A549 (cell line): ENCODE measurements at regions not wholly inside any gene's neighbourhood (a gene's known extent, or its start where the extent isn't known, plus 50 kb on each side); places are given as distances from the start of the nearest gene placed in this dataset.

Source experiments
- ATAC-seq, 2 experiments: fragments of 200-7000 bp in 1 of 2; fragments of >200 bp in 1 of 2; cut with Nextera tagmentation in 1 of 2; cut with Tn5 transposase in 1 of 2; 3 replicates each; pipeline versions ENCODE4 v1.8.0 to v1.9.1; 2018 to 2020; ENCODE audit warnings: mild to moderate bottlenecking in 1 of 2, moderate library complexity in 1 of 2
- CTCF ChIA-PET: fragments of 300-600 bp; sonication (Branson Sonifier 250); formaldehyde crosslinking; extraction: SDS; loops from one replicate; lab custom pipeline; 2021; ENCODE audit warnings: antibody characterized with exemption, inconsistent platforms; lab: Yijun Ruan, JAX
- POLR2A ChIA-PET: fragments of 350-600 bp; formaldehyde crosslinking; extraction: SDS; loops from one replicate; lab custom pipeline; 2021; ENCODE audit warnings: antibody characterized with exemption, inconsistent platforms; lab: Yijun Ruan, JAX
- DNase-seq, 2 experiments: peaks; one replicate each; pipeline versions ENCODE4 v3.0.0 to v3.0.0-alpha.2; 2011 to 2016; ENCODE audit warnings: low read depth in 1 of 2, low spot score in 1 of 2
- FAIRE-seq: peaks from 2 replicates; lab custom pipeline; 2011; peaks lifted over from hg19 to GRCh38; lab: Jason Lieb, UNC
- H3K27ac ChIP-seq, 2 experiments: fragments of >200 bp; sonication (Bioruptor Twin); formaldehyde crosslinking; 3 replicates each; pipeline ENCODE4 v1.5.1; 2016 to 2017
- H3K4me1 ChIP-seq: fragments of >200 bp; sonication (Bioruptor Twin); formaldehyde crosslinking; 3 replicates; pipeline ENCODE4 v1.6.1; 2016
- H3K4me2 ChIP-seq: fragments of >200 bp; sonication (Bioruptor Twin); formaldehyde crosslinking; 3 replicates; pipeline ENCODE4 v1.6.1; 2016
- H3K4me3 ChIP-seq: fragments of >200 bp; sonication (Bioruptor Twin); formaldehyde crosslinking; 3 replicates; pipeline ENCODE4 v1.5.1; 2016
- H3K9me3 ChIP-seq: fragments of >200 bp; sonication (Bioruptor Twin); formaldehyde crosslinking; 3 replicates; pipeline ENCODE4 v1.6.1; 2016
- CBX2 ChIP-seq: fragments of 200-600 bp; sonication (generic); IDR thresholded peaks from 2 replicates; pipeline ENCODE4 v1.6.1; 2016; ENCODE audit warnings: low read depth, mild to moderate bottlenecking, borderline replicate concordance
- CBX8 ChIP-seq: fragments of 200-600 bp; sonication (generic); IDR thresholded peaks from 2 replicates; pipeline ENCODE4 v1.6.1; 2016
- CHD4 ChIP-seq: fragments of 200-600 bp; sonication (generic); IDR thresholded peaks from 2 replicates; pipeline ENCODE4 v1.6.1; 2016; ENCODE audit warnings: antibody characterized with exemption, mild to moderate bottlenecking, borderline replicate concordance
- EHF ChIP-seq: fragments of 250-450 bp; sonication (Bioruptor Pico); IDR thresholded peaks from 2 replicates; pipeline ENCODE4 v1.5.0; 2020; ENCODE audit warnings: mild to moderate bottlenecking
- EHMT2 ChIP-seq: fragments of 200-600 bp; sonication (generic); IDR thresholded peaks from 2 replicates; pipeline ENCODE4 v1.6.1; 2016; ENCODE audit warnings: antibody characterized with exemption, low read depth, mild to moderate bottlenecking, moderate library complexity
- EP300 ChIP-seq, 2 experiments: fragments of >200 bp; sonication (Bioruptor Twin); formaldehyde crosslinking; IDR thresholded peaks; 2 replicates in 1 of 2; 3 replicates in 1 of 2; pipeline ENCODE4 v1.6.1; 2016 to 2017
- ESRRA ChIP-seq: fragments of 150-350 bp; IDR thresholded peaks from 2 replicates; pipeline ENCODE4 v1.6.1; 2014; ENCODE audit warnings: mild to moderate bottlenecking, low read length, borderline replicate concordance
- FOXS1 ChIP-seq: fragments of 250-450 bp; sonication (Bioruptor Pico); IDR thresholded peaks from 2 replicates; pipeline ENCODE4 v1.5.0; 2020; ENCODE audit warnings: mild to moderate bottlenecking, moderate library complexity
- HOXB13 ChIP-seq: fragments of 250-450 bp; sonication (Bioruptor Pico); IDR thresholded peaks from 2 replicates; pipeline ENCODE4 v1.5.0; 2020; ENCODE audit warnings: low read depth, mild to moderate bottlenecking, moderate library complexity
- HOXB5 ChIP-seq: fragments of 250-450 bp; sonication (Bioruptor Pico); IDR thresholded peaks from 2 replicates; pipeline ENCODE4 v1.5.0; 2020; ENCODE audit warnings: mild to moderate bottlenecking, moderate library complexity
- JUN ChIP-seq, 2 experiments: fragments of >200 bp; sonication (Bioruptor Twin); formaldehyde crosslinking; IDR thresholded peaks; 2 replicates in 1 of 2; 3 replicates in 1 of 2; pipeline ENCODE4 v1.6.1; 2016 to 2017
- KDM1A ChIP-seq: fragments of 200-600 bp; sonication (generic); IDR thresholded peaks from 2 replicates; pipeline ENCODE4 v1.6.1; 2016; ENCODE audit warnings: low read depth, mild to moderate bottlenecking
- KDM5A ChIP-seq: fragments of 200-600 bp; sonication (generic); IDR thresholded peaks from 2 replicates; pipeline ENCODE4 v1.6.1; 2016; ENCODE audit warnings: antibody characterized with exemption, mild to moderate bottlenecking
- MAFK ChIP-seq: fragments of 450-650 bp; IDR thresholded peaks from 2 replicates; pipeline ENCODE4 v1.6.1; 2014; ENCODE audit not compliant: partially characterized antibody
- MYC ChIP-seq: IDR thresholded peaks from 2 replicates; pipeline ENCODE4 v1.6.1; 2012; ENCODE audit warnings: mild to moderate bottlenecking, inconsistent platforms, low read length, improper control_type of control experiment, borderline replicate concordance
- NFE2L2 ChIP-seq: fragments of 150-350 bp; conservative IDR thresholded peaks from 2 replicates; pipeline ENCODE4 v1.6.1; 2014; ENCODE audit warnings: low read length
- RCOR1 ChIP-seq: fragments of 150-350 bp; IDR thresholded peaks from 2 replicates; pipeline ENCODE4 v1.6.1; 2014; ENCODE audit warnings: antibody characterized with exemption, low read length, low read depth
- RFX5 ChIP-seq: fragments of 450-650 bp; IDR thresholded peaks from 2 replicates; pipeline ENCODE4 v1.7.1; 2014; ENCODE audit warnings: antibody characterized with exemption, mild to moderate bottlenecking, moderate library complexity
- RNF2 ChIP-seq: fragments of 200-600 bp; sonication (generic); IDR thresholded peaks from 2 replicates; pipeline ENCODE4 v1.6.1; 2016; ENCODE audit warnings: low read depth, mild to moderate bottlenecking, antibody characterized with exemption, moderate library complexity, borderline replicate concordance
- ZC3H11A ChIP-seq: fragments of 450-650 bp; IDR thresholded peaks from 2 replicates; pipeline ENCODE4 v1.6.1; 2014; ENCODE audit warnings: antibody characterized with exemption, mild to moderate bottlenecking
- ZSCAN20 ChIP-seq: fragments of 250-450 bp; sonication (Bioruptor Pico); IDR thresholded peaks from 2 replicates; pipeline ENCODE4 v1.8.0; 2022; ENCODE audit warnings: mild to moderate bottlenecking, moderate library complexity
- WGBS: methylation state at CpG from one replicate; pipeline ENCODE4 v1.1.6; 2017; ENCODE audit errors: missing lambda C conversion rate; 5-methylcytosine and 5-hydroxymethylcytosine counted together
- TF ChIP-seq, protein P1 (sequence below): fragments of 150-350 bp; IDR thresholded peaks from 2 replicates; pipeline ENCODE4 v1.6.1; 2014; ENCODE audit warnings: low read depth, mild to moderate bottlenecking, low read length
- TF ChIP-seq, protein P2 (sequence below): fragments of >200 bp; sonication (Bioruptor Twin); formaldehyde crosslinking; IDR thresholded peaks from 3 replicates; pipeline ENCODE4 v1.5.1; 2016
- TF ChIP-seq, protein P3 (sequence below): fragments of >200 bp; sonication (Bioruptor Twin); formaldehyde crosslinking; IDR thresholded peaks from 2 replicates; pipeline ENCODE4 v1.6.1; 2016
- TF ChIP-seq, protein P4 (sequence below): fragments of 250-450 bp; sonication (Bioruptor Pico); IDR thresholded peaks from 2 replicates; pipeline ENCODE4 v1.5.0; 2020; ENCODE audit warnings: low read depth, mild to moderate bottlenecking, moderate library complexity
- TF ChIP-seq, protein P5 (sequence below): IDR thresholded peaks from 2 replicates; pipeline ENCODE4 v1.6.1; 2012

DNA sequence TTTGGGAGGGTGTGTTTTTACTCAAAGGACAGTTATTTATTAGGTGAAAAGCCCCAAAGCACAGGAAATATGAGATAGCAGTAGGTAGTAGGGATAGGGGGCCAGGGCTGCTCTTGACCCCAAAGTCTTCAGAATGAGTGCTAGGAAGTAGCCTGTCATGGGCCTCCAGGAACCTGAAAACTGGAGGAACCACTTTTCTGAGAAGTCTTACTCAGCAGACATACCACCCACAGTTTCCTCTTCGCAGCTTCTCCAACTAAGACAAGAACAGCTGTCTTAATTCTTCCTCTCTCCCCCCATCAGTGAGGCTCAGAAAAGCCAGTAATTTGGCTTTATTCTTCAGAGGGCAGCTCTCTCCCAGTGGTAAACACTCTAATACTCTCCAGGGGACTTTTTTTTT is 84.0 kb upstream of the CTSC start (continued):
- no peak for TF ChIP-seq HOXB13 (CRISPR knock-in tag)

DNA sequence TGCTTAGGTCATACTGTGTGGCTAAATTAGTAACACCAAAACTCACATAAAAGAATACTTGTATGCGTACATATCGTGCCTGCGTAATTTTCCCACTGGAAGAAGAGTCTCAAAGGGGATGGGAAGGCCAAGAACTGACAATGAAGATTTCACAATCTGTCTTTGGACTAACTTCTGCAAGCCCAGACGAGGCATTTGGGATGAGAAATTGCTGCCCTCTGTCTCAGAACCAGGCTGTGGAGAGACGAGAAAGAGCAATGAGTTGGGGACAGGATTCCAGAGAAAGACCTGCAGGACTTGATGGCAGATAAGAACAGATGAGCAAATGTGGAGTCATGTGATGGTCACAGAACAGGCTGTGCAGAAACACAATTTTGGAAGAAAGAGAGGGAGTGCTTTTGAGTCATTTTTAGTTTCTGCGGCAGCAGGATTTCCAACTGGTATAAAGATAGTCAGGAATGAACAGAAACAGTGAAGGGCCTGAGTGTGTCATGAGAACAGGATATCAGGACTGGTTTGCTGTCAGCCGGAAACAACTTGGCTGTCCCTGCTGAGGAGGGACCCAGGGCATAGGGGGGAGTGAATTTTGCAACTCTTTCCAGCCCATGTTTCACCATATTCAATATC is 82.7 kb upstream of the CTSC start:
- ChIA-PET POLR2A (no interaction called here), CTCF (no interaction called here)
- H3K27ac ChIP-seq = no peak overlapping the region
- H3K9me3 ChIP-seq = no peaks in the 10 kb centered on the region
- no peaks in the 10 kb centered on the region for H3K4me1 ChIP-seq
- no peak for FAIRE-seq
- no peak for TF ChIP-seq ZSCAN20
- TF ChIP-seq RCOR1 = no peak
- TF ChIP-seq KDM5A = no peak
- TF ChIP-seq, protein P1, sequence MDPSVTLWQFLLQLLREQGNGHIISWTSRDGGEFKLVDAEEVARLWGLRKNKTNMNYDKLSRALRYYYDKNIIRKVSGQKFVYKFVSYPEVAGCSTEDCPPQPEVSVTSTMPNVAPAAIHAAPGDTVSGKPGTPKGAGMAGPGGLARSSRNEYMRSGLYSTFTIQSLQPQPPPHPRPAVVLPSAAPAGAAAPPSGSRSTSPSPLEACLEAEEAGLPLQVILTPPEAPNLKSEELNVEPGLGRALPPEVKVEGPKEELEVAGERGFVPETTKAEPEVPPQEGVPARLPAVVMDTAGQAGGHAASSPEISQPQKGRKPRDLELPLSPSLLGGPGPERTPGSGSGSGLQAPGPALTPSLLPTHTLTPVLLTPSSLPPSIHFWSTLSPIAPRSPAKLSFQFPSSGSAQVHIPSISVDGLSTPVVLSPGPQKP = no peak
- DNase-seq = no peak
- no peak overlapping the region for H3K4me2 ChIP-seq
- 76% methylated on average over 7 of the region's 7 CpGs for WGBS
- no peak overlapping the region for H3K4me3 ChIP-seq
- no peak for ATAC-seq

DNA sequence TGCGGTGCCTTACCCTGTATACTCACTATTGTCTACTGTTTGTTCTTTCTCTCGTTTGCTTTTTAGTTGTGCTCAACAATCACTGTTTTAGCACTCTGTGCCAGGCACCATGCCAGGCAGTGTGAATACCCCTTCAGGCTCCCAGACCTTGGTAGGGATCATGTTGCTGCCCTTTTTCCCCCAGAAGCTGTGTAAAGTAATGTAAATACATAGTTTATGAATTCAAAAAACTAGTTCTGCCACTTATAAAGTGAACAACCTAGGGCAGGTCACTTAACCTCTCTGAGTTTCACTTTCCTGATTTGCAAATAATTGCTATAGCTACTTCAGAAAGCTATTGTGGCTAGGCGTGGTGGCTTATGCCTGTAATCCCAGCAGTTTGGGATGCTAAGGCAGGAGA is 81.0 kb upstream of the CTSC start:
- Histone ChIP-seq H3K4me1 (no peaks in the 10 kb centered on the region), H3K9me3 (no peaks in the 10 kb centered on the region)
- TF ChIP-seq ZSCAN20 = no peak
- TF ChIP-seq, protein P2, sequence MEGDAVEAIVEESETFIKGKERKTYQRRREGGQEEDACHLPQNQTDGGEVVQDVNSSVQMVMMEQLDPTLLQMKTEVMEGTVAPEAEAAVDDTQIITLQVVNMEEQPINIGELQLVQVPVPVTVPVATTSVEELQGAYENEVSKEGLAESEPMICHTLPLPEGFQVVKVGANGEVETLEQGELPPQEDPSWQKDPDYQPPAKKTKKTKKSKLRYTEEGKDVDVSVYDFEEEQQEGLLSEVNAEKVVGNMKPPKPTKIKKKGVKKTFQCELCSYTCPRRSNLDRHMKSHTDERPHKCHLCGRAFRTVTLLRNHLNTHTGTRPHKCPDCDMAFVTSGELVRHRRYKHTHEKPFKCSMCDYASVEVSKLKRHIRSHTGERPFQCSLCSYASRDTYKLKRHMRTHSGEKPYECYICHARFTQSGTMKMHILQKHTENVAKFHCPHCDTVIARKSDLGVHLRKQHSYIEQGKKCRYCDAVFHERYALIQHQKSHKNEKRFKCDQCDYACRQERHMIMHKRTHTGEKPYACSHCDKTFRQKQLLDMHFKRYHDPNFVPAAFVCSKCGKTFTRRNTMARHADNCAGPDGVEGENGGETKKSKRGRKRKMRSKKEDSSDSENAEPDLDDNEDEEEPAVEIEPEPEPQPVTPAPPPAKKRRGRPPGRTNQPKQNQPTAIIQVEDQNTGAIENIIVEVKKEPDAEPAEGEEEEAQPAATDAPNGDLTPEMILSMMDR = no peak
- no peak for TF ChIP-seq CHD4
- TF ChIP-seq, protein P3, sequence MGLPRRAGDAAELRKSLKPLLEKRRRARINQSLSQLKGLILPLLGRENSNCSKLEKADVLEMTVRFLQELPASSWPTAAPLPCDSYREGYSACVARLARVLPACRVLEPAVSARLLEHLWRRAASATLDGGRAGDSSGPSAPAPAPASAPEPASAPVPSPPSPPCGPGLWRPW = no peak
- TF ChIP-seq RFX5 = no peak
- no peak for TF ChIP-seq ZC3H11A
- no peak for TF ChIP-seq CBX8
- no peak for TF ChIP-seq MAFK
- no peak for TF ChIP-seq NFE2L2
- no peak for TF ChIP-seq CBX2
- TF ChIP-seq, protein P4, sequence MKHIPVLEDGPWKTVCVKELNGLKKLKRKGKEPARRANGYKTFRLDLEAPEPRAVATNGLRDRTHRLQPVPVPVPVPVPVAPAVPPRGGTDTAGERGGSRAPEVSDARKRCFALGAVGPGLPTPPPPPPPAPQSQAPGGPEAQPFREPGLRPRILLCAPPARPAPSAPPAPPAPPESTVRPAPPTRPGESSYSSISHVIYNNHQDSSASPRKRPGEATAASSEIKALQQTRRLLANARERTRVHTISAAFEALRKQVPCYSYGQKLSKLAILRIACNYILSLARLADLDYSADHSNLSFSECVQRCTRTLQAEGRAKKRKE = no peak
- TF ChIP-seq KDM1A = no peak
- no peak for TF ChIP-seq ESRRA
- TF ChIP-seq, all 56 proteins: peak for 0
- FAIRE-seq (no peak), ATAC-seq (no peak), DNase-seq (no peak)
- WGBS = 52% methylated on average over 3 of the region's 3 CpGs
- Histone ChIP-seq H3K27ac (no peak overlapping the region), H3K4me2 (no peak overlapping the region), H3K4me3 (no peak overlapping the region)
- ChIA-PET CTCF (no interaction called here), POLR2A (no interaction called here)

DNA sequence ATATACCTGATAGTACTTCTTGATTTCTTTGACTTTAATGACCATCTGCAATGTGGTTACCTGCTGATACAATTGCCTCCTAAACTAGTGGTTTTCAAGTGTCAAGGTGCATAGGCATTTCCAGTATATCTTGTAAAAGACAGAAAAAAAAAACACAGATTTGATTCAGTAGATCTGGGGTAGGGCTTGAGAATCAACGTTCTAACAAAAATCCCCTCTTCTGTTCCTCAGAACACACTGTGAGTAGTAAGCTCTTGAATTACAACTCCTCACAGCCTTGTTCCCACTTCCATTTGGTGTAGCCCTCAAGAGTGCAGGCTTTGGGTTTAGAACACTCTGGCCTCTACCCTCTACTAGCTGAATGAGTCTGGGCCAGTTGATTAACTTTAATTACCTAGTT is 78.0 kb upstream of the CTSC start:
- no peak overlapping the region for H3K27ac ChIP-seq
- CTCF ChIA-PET = interaction anchor here (1.2 kb wide), 1 partner anchor 16 kb away, joined by 3 read pairs; no protein-coding TSS in a partner anchor
- TF ChIP-seq MYC (no peak), EP300 (IDR thresholded peaks at IDR 0.05) (no peak), EHF (CRISPR knock-in tag) (no peak), HOXB5 (CRISPR knock-in tag) (no peak), JUN (IDR thresholded peaks at IDR 0.05) (no peak), EHMT2 (no peak), CBX8 (no peak), FOXS1 (no peak), KDM1A (no peak), RNF2 (no peak)
- TF ChIP-seq, protein P5, sequence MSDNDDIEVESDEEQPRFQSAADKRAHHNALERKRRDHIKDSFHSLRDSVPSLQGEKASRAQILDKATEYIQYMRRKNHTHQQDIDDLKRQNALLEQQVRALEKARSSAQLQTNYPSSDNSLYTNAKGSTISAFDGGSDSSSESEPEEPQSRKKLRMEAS = no peak
- TF ChIP-seq, protein P2 = no peak

More for the DNA sequence above, 78.0 kb upstream of the CTSC start:
- POLR2A ChIA-PET = no interaction called here
- ATAC-seq (no peak), DNase-seq (no peak), FAIRE-seq (no peak)
- Histone ChIP-seq H3K4me1 (no peaks in the 10 kb centered on the region), H3K4me2 (no peak overlapping the region), H3K4me3 (no peak overlapping the region), H3K9me3 (no peaks in the 10 kb centered on the region)
- 48% methylated on average over 1 of the region's 1 CpG for WGBS
